ENCODE measurements at regions not wholly inside any gene's neighbourhood (a gene's known extent, or its start where the extent isn't known, plus 50 kb on each side); places are given as distances from the start of the nearest gene placed in this dataset.

- Histone ChIP-seq H3K4me3 (ENCODE audit: low read depth, low read length, poor library complexity, severe bottlenecking) (no peak overlapping the region), H3K4me1 (ENCODE audit: insufficient read depth, low read length, poor library complexity, severe bottlenecking) (no peaks in the 10 kb centered on the region), H3K27ac (ENCODE audit: low read depth, low read length, poor library complexity, severe bottlenecking) (no peak overlapping the region), H3K27me3 (replicated peaks; ENCODE audit: insufficient read depth, low read depth, low read length, poor library complexity) (no peaks in the 10 kb centered on the region), H3K36me3 (ENCODE audit: insufficient read depth, low read length, poor library complexity, severe bottlenecking) (no peaks in the 10 kb centered on the region), H3K9me3 (ENCODE audit: low read depth, low read length, poor library complexity, severe bottlenecking) (no peaks in the 10 kb centered on the region)
- ChIA-PET CTCF (no interaction called here), POLR2A (ENCODE audit: low non-redundant PET) (no interaction called here)
- no peak for DNase-seq (ENCODE audit: low spot score)
- BruUV-seq (replicated peaks), result no TSS peak
- intact Hi-C loops (cut with micrococcal nuclease; ENCODE audit: unreplicated experiment), result no loop called here
- no peak for TF ChIP-seq CTCF (conservative IDR thresholded peaks at IDR 0.05; ENCODE audit: low read depth, low read length)
- TF ChIP-seq EZH2 (IDR thresholded peaks at IDR 0.05; ENCODE audit: borderline replicate concordance, low read depth, low read length, poor library complexity, severe bottlenecking), result no peak
Measured at GRCh38 chr4:177902386-177902785, 460.1 kb upstream of the AGA start.

- POLR2A ChIA-PET (ENCODE audit: low non-redundant PET), result no interaction called here
- no peaks in the 10 kb centered on the region for H3K36me3 ChIP-seq (ENCODE audit: insufficient read depth, low read length, poor library complexity, severe bottlenecking)
- no peaks in the 10 kb centered on the region for H3K4me1 ChIP-seq (ENCODE audit: insufficient read depth, low read length, poor library complexity, severe bottlenecking)
- CTCF ChIA-PET, result no interaction called here
- no peaks in the 10 kb centered on the region for H3K27me3 ChIP-seq (replicated peaks; ENCODE audit: insufficient read depth, low read depth, low read length, poor library complexity)
- BruUV-seq (replicated peaks), result no TSS peak
- DNase-seq (ENCODE audit: low spot score), result no peak
- intact Hi-C loops (cut with micrococcal nuclease; ENCODE audit: unreplicated experiment), result no loop called here
- no peaks in the 10 kb centered on the region for H3K9me3 ChIP-seq (ENCODE audit: low read depth, low read length, poor library complexity, severe bottlenecking)
- H3K27ac ChIP-seq (ENCODE audit: low read depth, low read length, poor library complexity, severe bottlenecking), result no peak overlapping the region
- H3K4me3 ChIP-seq (ENCODE audit: low read depth, low read length, poor library complexity, severe bottlenecking), result no peak overlapping the region
- TF ChIP-seq CTCF (conservative IDR thresholded peaks at IDR 0.05; ENCODE audit: low read depth, low read length) (no peak), EZH2 (IDR thresholded peaks at IDR 0.05; ENCODE audit: borderline replicate concordance, low read depth, low read length, poor library complexity, severe bottlenecking) (no peak)
Measured at GRCh38 chr4:177907736-177908424, 465.6 kb upstream of the AGA start.

GRCh38 chr4:177921715-177922114 lies 479.5 kb upstream of the AGA start:
- ChIA-PET CTCF (no interaction called here), POLR2A (ENCODE audit: low non-redundant PET) (no interaction called here)
- no peaks in the 10 kb centered on the region for H3K36me3 ChIP-seq (ENCODE audit: insufficient read depth, low read length, poor library complexity, severe bottlenecking)
- intact Hi-C loops (cut with micrococcal nuclease; ENCODE audit: unreplicated experiment), result no loop called here
- H3K4me1 ChIP-seq (ENCODE audit: insufficient read depth, low read length, poor library complexity, severe bottlenecking), result no peaks in the 10 kb centered on the region
- TF ChIP-seq EZH2 (IDR thresholded peaks at IDR 0.05; ENCODE audit: borderline replicate concordance, low read depth, low read length, poor library complexity, severe bottlenecking) (no peak), CTCF (conservative IDR thresholded peaks at IDR 0.05; ENCODE audit: low read depth, low read length) (no peak)
- H3K27ac ChIP-seq (ENCODE audit: low read depth, low read length, poor library complexity, severe bottlenecking), result no peak overlapping the region
- DNase-seq (ENCODE audit: low spot score), result no peak
- H3K9me3 ChIP-seq (ENCODE audit: low read depth, low read length, poor library complexity, severe bottlenecking), result no peaks in the 10 kb centered on the region
- H3K4me3 ChIP-seq (ENCODE audit: low read depth, low read length, poor library complexity, severe bottlenecking), result no peak overlapping the region
- H3K27me3 ChIP-seq (replicated peaks; ENCODE audit: insufficient read depth, low read depth, low read length, poor library complexity), result no peaks in the 10 kb centered on the region
- no TSS peak for BruUV-seq (replicated peaks)
